Loucy (cell line): ENCODE measurements at regions not wholly inside any gene's neighbourhood (a gene's known extent, or its start where the extent isn't known, plus 50 kb on each side); places are given as distances from the start of the nearest gene placed in this dataset.

ENCODE experiments used
- H2AFZ ChIP-seq: fragments of 200-600 bp; sonication (generic); 2 replicates; pipeline ENCODE4 v1.6.0; 2016; ENCODE audit warnings: antibody characterized with exemption, mild to moderate bottlenecking, low read length, moderate library complexity
- H3F3A ChIP-seq: fragments of 200-600 bp; 2 replicates; pipeline ENCODE4 v1.6.0; 2016; ENCODE audit warnings: antibody characterized with exemption, low read depth, mild to moderate bottlenecking
- H3K27me3 ChIP-seq: fragments of 200-600 bp; sonication (generic); 2 replicates; pipeline ENCODE4 v1.6.1; 2014; ENCODE audit warnings: low read length, mild to moderate bottlenecking; ENCODE audit not compliant: insufficient read depth, poor library complexity, severe bottlenecking
- H3K36me3 ChIP-seq: fragments of 200-600 bp; sonication (generic); 2 replicates; pipeline ENCODE4 v1.6.1; 2016; ENCODE audit warnings: low read length; ENCODE audit not compliant: insufficient read depth
- H3K4me1 ChIP-seq: fragments of 200-600 bp; sonication (generic); 2 replicates; pipeline ENCODE4 v1.5.1; 2014; ENCODE audit warnings: low read length, mild to moderate bottlenecking; ENCODE audit not compliant: insufficient read depth, poor library complexity, severe bottlenecking
- H3K4me2 ChIP-seq: fragments of 200-600 bp; sonication (generic); 2 replicates; pipeline ENCODE4 v1.6.0; 2014; ENCODE audit warnings: antibody characterized with exemption, low read length, low read depth, mild to moderate bottlenecking; ENCODE audit not compliant: poor library complexity, severe bottlenecking
- H3K4me3 ChIP-seq: fragments of 200-600 bp; sonication (generic); 2 replicates; pipeline ENCODE4 v1.5.1; 2014; ENCODE audit warnings: low read length, mild to moderate bottlenecking, mixed read lengths; ENCODE audit not compliant: poor library complexity, severe bottlenecking
- H3K79me2 ChIP-seq: fragments of 200-600 bp; sonication (generic); 2 replicates; pipeline ENCODE4 v1.6.1; 2014; ENCODE audit warnings: low read length; ENCODE audit not compliant: insufficient read depth
- H3K9ac ChIP-seq: fragments of 200-600 bp; sonication (generic); 2 replicates; pipeline ENCODE4 v1.6.0; 2014; ENCODE audit warnings: mild to moderate bottlenecking, low read depth, low read length, moderate library complexity; ENCODE audit not compliant: poor library complexity, severe bottlenecking
- H3K9me2 ChIP-seq: fragments of 200-600 bp; sonication (generic); replicated peaks from 2 replicates; pipeline ENCODE4 v1.6.1; 2016; ENCODE audit warnings: low read depth, low read length, mixed read lengths
- H3K9me3 ChIP-seq: fragments of 200-600 bp; sonication (generic); 2 replicates; pipeline ENCODE4 v1.6.1; 2014; ENCODE audit warnings: mild to moderate bottlenecking, antibody characterized with exemption, low read length, low read depth; ENCODE audit not compliant: insufficient read depth
- H4K20me1 ChIP-seq: fragments of 200-600 bp; sonication (generic); 2 replicates; pipeline ENCODE4 v1.6.0; 2014; ENCODE audit warnings: antibody characterized with exemption, low read length, mild to moderate bottlenecking; ENCODE audit not compliant: insufficient read depth, poor library complexity, severe bottlenecking
- EZH2phosphoT487 ChIP-seq: fragments of 200-600 bp; IDR thresholded peaks from 2 replicates; pipeline ENCODE4 v1.6.1; 2018; ENCODE audit warnings: antibody characterized with exemption, mild to moderate bottlenecking, moderate library complexity, borderline replicate concordance
- TF ChIP-seq, protein P1 (sequence below): fragments of 200-600 bp; sonication (generic); conservative IDR thresholded peaks from 2 replicates; pipeline ENCODE4 v1.5.1; 2014; ENCODE audit warnings: mild to moderate bottlenecking, antibody characterized with exemption, low read length

DNA sequence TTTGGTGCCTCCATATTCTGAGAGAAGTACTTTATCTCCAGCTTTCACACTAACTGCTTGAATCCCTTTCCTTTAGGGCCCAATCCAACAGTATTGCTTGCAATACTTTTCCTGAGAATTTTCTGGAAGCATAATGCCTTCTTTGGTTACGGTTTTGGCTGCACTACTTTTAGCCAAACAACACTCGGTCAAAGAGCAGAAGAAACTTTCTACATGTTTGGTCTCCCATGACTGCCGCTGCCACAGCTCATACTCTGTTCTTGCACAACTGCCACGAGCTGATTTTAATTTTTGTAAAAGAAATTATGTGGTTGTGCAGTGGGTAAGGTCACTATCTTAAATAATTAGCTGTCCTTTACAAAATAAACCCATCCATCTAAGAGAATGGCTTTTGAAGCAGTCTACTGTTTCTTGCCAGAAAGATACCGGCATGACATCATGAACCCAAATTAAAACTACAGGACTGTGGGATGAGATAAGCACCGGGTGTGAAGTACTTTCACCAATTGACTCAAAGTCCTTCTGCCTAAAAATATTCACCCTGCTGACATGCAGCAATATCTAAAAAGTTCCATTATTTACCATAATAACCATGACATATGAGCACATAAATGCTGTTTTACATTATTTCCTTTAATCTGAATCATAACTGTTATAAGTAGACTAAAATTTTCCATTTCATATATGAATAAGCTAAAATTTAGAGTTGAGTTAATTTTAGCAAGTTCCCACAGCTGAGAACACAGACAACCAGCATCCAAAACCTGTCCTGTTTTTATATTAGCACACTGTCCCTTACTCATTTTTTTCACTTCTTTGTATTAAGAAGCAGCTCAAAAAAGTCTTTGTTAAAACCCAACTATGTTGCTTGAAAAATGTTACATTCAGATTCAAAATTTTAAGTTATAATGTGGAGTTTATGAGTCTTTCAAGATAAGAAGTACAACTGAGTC lies 1154.3 kb downstream of the EPHA3 start:
- no peak overlapping the region for H3K4me2 ChIP-seq
- no peaks in the 10 kb centered on the region for H3F3A ChIP-seq
- TF ChIP-seq, protein P1, sequence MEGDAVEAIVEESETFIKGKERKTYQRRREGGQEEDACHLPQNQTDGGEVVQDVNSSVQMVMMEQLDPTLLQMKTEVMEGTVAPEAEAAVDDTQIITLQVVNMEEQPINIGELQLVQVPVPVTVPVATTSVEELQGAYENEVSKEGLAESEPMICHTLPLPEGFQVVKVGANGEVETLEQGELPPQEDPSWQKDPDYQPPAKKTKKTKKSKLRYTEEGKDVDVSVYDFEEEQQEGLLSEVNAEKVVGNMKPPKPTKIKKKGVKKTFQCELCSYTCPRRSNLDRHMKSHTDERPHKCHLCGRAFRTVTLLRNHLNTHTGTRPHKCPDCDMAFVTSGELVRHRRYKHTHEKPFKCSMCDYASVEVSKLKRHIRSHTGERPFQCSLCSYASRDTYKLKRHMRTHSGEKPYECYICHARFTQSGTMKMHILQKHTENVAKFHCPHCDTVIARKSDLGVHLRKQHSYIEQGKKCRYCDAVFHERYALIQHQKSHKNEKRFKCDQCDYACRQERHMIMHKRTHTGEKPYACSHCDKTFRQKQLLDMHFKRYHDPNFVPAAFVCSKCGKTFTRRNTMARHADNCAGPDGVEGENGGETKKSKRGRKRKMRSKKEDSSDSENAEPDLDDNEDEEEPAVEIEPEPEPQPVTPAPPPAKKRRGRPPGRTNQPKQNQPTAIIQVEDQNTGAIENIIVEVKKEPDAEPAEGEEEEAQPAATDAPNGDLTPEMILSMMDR, result no peak
- TF ChIP-seq EZH2phosphoT487, result no peak
- no peaks in the 10 kb centered on the region for H3K4me1 ChIP-seq
- H3K4me3 ChIP-seq, result no peak overlapping the region
- H3K9ac ChIP-seq, result no peak overlapping the region
- H3K9me2 ChIP-seq, result no peaks in the 10 kb centered on the region
- H3K27me3 ChIP-seq, result no peaks in the 10 kb centered on the region
- no peaks in the 10 kb centered on the region for H3K9me3 ChIP-seq
- no peaks in the 10 kb centered on the region for H4K20me1 ChIP-seq
- no peaks in the 10 kb centered on the region for H3K36me3 ChIP-seq
- no peak overlapping the region for H2AFZ ChIP-seq
- no peaks in the 10 kb centered on the region for H3K79me2 ChIP-seq
